HG03469 (cell line): ENCODE measurements at regions not wholly inside any gene's neighbourhood (a gene's known extent, or its start where the extent isn't known, plus 50 kb on each side); places are given as distances from the start of the nearest gene placed in this dataset.

Source experiments
- ATAC-seq: cut with Tn5 transposase; IDR thresholded peaks from one replicate; pipeline ENCODE4 v1.9.1; 2021; ENCODE audit warnings: mild to moderate bottlenecking, moderate library complexity, moderate number of reproducible peaks; ENCODE audit not compliant: unreplicated experiment

DNA sequence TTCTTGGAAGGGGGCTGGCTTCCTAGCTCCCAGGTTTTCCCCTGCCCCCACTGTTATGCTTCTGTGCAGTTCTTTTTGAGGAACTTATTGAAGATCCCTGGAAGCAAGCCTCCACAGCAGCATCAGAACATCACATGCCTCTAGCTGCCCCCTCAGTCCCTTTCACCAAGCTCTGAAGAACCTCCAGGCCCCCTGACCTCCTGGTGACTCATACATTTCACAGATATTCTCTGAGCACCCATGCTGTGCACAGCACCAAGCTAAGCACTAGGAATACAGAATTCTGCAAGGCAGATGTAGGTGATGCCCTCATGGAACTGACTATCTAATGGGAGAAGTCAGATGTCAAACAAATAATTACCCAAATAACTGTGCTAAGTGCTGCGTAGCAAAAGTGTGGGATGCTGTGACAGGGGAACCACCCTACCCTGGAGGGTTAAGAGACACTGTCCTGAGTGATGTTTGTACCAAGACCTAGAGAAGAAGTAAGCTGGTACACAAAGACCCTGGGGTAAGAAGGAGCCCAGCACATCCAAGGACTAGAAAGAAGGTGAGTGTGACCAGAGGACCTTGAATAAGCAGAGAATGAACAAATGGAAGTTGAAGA is 213.7 kb upstream of the NR4A3 start:
- no peak for ATAC-seq

DNA sequence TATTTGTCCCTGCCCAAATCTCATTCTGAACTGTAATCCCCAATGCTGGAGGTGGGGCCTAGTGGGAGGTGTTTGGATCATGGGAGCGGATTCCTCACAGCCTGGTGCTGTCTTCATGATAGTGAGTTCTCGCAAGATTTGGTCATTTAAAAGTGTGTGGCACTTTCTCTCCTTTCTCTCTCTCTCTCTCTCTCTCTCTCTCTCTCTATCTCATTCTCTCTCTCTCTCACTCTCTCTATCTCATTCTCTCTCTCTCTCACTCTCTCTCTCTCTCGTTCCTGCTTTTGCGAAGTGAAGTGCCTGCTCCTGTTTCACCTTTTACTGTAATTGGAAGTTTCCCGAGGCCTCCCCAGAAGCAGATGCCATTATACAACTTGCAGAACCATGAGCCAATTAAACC is 207.3 kb upstream of the NR4A3 start:
- ATAC-seq: no peak

DNA sequence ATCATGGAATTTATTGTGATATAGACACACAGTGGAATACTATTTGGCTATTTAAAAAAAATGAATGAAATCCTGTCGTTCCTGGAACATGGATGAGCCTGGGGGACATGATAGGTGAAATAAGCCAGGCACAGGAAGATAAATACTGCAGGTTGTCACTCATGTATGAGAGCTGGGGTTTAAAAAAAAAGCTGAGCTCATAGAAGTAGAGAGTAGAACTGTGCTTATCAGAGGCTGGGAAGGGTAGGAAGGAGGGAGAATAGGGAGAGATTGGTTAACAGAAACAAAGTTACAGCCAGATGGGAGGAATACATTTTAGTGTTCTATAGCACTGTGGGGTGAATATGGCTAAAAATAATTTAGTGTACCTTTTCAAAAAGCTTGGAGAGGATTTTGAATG is 200.6 kb upstream of the NR4A3 start:
- no peak for ATAC-seq

DNA sequence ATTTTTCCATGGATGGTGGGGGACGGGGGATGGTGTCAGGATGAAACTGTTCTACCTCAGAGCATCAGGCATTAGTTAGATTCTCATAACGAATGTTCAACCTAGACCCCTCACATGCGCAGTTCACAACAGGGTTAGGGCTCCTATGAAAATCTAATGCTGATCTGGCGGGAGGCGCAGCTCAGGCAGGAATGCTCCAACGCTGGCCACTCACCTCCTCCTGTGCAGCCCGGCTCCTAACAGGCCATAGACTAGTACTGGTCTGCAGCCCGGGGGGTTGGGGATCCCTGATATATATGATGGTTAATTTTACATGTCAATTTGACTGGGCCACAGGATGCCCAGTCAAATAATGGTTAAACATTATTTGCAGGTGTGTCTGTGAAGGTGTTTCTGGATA is 199.0 kb upstream of the NR4A3 start:
- no peak for ATAC-seq

DNA sequence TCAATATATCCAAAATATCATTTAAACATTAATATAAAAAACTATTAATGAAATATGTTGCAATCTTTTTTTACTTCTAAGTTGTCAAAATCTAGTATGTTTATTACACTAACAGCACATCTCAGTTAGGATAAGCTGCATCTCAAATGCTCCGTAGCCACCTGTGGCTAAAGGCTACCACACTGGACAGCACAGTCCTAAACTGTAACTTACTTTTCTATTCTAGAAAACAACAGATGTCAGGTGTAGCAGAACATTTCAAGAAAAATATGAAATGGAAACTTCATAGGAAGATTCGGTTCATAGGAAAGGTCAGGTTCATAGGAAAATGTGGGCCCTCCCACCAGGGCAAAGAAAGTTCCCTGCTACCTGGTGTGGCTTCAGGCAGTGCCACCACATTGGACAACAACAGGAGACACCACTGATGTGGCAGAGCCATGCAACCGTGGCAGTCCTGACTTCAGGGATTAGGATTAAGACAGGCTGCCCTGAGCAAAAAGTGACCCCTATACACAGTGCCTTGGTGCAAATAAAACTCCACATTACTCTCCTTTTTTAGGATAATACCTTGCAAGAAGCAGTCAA is 197.8 kb upstream of the NR4A3 start:
- no peak for ATAC-seq

DNA sequence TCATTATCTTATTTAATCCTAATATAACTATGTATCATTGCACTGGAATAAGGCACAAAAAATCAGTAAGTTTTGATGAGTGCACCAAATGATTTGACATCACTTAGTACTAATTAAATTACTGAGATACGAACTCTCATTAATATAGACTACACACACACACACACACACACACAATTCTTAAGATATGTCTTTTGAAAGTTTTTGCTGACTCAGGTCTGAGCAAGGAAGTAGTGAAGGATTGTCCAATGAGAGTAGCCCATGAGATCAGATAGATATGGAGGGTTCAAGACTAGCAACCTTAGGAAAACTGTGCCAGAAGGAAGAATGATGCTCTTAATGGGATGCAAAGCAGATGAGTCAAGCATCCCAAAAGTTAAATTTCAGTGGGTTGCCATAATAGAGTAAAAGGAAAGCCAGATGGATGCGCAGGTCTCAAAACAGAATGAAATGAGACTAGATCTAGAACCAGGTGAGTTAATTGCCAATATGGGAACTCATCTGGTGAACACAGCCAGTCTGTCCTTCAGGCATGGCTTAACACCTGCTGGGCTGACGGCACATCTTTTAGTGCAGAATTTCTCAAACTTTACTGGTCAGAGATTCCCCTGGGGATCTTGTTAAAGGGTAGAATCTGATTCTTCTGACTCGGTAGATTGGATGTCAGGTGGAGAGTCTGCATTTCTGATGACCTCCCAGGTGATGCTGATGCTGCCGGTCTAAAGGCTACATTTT is 197.0 kb upstream of the NR4A3 start:
- ATAC-seq: no peak

DNA sequence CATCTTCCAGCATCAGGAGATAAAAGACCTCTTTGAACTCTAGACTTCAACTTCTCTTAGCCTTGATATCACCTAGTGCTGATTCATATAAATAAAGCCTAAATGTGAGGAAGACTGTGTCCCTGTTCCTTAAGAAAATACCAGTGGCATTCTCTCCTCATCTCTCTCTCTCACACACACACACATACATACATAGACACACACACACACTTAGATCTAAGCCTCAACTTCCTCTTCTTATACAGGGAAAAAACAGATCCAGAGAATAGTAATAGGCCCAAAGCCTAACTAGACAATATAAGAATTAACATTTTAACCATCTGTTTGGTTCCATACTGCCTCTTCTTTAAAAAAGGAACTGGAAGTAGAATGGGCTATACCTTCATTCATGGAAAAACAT is 195.3 kb upstream of the NR4A3 start:
- ATAC-seq: no peak

DNA sequence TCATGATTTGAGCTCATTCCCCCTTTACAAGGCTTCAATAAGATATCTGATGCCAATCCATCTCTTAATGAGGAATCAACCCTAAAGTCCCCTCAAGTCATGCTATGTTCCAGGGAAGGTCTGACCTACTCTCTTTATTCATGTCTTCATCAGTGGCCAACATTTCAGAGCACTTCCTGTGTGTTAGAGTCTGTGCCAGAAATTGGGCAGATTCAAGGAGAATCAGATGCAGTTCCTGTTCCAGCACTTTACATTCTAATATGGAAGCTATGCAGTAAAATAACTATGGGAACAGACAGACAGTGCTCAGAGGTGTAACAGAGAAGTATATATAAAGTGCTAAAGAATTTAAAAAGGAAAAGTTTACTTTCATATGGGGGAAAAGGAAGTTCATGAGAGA is 193.4 kb upstream of the NR4A3 start:
- ATAC-seq: no peak

DNA sequence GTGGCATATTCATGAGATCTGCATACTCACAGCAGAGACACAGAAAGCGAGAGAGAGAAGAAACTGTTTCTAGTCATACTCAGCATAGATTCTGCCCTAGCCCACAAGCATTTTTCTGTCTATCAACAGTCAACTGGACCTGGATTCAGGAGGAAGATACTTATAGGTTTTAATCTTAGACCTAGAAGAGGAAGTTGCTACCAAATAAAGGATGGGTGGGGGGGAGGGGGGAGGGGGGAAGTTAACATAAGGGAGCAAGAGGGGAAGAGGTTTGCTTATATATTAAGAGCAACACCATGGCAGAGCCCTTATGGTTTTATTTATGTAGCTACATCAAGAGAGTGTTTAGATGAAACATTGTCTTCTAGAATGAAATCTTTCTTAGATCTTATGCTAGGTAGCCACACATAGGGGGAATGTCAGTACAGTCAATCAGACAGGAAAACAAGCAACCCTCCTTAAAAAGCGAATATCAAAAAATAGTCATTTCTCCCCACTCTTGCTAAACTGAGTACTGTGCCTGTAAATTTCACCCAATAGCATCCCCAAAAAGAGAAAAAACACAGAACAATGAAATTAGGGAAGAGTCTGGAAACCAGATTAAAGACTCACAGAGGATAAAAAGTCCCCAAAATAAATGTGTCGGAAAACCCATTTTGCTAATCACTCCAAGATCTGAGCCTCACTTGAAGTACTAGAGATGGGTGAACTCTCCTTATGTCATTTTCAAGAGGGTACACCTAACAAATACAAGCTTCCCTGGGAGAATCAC is 192.7 kb upstream of the NR4A3 start:
- no peak for ATAC-seq

DNA sequence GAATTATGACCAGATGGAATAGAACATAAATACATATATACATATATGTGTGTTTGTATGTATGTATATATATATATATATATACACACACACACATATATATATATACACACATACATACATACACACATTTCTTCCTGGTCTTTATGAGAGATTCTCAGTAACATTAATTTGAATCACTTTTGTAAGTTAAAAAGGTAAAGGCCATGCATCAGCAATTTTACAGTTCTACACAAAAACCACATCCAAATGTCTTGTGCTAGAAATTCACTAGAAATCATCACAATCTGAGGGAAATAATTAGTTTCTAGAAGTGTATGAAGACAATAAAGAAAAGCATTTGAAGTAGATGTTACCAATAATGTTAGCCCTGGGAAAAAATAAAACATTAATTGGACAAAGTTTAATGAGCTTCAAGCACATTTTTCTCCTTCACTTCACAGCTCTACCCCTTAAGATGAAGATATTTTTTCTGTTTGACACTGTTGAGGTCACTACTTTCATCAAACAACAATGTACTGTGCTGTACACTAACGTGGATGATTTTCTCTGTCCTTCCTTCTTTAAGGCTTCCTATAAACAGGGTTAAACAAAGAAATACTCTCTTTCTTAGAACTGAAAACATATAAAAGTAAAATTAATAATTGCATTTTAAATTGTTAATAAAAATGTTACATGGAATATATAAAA is 189.2 kb upstream of the NR4A3 start:
- no peak for ATAC-seq

DNA sequence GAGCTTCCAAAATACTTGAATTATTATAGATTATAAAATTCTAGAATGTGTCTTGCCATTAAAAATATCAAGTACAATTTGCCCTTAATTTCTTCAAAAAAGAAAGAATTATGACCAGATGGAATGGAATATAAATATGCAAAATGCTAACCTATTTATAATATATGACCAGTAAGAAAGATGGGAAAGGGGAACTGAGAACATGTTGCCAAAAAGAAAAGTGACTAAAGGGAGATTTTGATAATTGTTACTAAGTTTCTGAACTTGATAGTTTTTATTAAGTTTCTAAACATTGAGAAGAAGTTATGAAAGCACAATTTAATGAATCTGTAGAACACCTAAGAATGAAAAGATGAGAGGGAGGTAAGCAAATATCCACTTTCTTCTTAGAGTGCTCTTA is 188.4 kb upstream of the NR4A3 start:
- no peak for ATAC-seq

DNA sequence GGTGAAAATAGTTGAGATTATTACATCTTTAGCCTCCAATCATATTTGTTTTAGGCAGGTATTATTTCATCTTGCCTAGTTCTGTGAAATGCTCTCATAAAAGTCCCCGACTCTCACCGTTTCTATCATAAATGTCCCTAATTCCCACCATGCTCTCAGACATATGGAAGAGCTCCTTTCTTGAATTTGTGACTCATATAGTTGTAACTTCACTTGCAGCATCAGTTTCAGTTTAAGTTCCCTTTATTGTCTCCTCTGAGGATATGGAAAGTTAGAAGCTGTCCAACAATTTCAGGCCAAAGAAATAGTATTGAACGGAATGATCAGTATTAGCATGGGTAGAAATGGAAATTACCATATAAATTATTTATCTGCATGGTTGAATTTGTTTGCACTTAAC is 187.5 kb upstream of the NR4A3 start:
- no peak for ATAC-seq

DNA sequence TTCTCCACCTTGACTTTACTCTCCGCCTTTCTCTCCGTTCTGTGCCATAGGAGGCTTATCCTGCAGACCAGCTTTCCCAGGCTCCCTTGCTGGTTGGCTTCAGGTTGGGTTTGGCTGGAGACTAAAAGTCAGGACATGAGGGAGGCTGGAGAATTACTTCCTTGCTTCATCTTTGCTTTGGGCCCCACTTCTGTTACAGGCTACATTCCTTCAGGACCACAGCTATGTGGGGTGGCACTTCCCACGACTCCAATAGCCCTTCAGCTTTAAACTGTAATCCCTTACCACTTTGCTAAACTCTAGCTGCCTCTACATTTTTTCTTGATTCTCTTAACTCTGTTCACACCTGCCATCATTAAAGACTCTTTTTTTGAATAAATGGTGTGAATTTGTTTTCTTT is 186.7 kb upstream of the NR4A3 start:
- ATAC-seq: no peak

DNA sequence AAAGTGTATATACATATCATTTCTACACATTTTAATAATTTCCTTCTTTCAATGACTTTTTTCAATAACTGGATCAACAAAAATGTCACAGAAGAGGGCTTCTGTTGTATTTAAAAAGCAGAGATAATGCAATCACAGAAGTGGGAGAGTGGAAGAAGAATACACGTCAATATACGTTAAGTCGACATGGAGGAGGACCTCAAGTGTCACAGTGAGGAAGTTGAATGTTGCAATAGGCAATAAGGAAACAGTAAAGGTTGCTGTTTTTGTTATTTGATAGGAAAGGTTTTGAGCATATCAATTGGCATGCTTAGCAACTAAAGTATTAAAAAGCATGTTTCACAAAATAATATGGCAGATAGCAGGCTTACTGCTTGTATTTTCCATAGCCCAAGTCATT is 184.0 kb upstream of the NR4A3 start:
- no peak for ATAC-seq

DNA sequence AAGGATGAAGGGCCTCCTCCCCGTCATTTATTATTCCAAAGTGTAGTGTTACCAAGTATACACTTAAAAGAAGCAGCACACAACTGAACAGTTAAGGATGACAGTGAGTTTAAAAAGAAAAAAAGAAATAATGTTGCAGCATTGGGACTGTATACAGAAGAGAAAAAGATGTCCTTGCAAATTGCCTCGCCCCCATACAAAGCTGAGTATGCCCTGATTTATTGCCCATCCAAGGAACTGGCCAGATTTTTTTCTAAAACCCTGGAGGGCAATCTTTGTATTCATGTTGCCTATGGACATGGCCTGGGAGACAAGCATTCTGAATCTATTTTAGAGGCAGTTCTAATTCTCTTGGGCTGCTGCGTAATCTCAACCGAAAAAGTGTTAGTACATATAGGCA is 182.7 kb upstream of the NR4A3 start:
- ATAC-seq: no peak

DNA sequence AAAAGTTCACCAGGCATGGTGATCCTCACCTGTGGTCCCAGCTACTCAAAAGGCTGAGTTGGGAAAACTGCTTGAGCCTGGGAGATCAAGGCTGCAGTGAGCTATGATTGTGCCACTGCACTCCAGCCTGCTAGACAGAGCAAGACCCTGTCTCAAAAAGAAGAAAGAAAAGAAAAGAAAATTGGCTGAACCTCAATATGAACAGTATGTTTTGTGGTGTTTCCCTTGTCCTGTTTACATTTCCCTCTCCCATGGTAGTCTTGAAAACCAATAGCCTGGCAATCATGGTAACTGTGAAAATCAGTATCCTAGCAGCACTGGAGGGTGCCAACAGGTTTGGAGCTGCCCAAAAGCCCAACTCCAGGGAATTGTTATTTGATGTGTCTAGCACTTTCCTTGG is 174.1 kb upstream of the NR4A3 start:
- no peak for ATAC-seq

DNA sequence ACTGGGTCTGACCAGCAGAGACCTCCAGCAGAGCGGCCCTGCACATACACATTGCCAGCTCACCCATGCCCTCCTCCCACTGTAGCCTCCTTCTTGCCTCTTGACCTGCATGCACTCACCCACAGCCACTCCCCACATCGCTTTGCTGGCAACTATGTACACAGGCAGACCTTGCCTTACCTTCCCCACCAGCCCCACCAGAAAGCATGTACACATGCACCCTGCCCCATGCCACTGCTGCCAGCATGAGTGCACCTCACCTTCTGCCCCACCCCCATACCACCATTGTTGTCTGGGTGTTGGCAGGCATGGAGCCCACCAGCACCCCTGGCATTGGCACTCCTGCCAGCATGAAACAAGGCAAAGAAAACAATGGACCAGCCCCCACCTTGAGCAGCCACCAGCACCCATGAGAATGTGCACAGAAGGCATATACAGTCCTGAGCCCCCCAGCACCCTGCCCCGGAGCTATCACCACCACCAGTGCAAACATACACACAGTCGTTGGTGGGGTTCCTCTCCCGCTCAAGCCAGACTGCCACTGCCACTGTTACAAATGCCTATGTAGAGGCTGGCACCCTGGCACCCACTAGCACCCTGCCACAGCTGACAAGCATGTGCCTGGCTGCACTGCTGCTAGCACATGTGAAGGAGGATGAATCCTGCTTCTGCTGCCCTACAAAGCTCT is 171.4 kb upstream of the NR4A3 start:
- no peak for ATAC-seq

DNA sequence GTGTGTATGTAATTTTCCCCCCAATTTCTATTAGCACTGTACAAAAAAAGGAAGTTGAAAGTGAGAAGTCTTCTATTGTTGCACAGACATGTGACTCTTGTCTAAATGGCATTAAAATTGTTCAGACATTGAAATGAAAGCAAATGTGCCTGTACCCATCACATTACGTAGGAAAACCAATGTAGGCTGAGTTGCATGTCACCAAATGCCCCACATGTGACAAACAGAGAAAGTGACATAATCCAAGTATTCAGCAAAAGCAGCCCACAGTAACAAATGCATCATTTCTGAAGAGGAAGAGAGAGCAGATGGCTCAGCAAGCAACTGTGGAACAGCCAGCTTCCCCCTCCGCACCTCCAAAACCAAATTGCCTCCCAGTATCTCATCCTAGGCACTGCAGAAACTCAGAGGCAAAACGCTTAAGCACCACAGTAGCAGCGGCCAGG is 161.5 kb upstream of the NR4A3 start:
- ATAC-seq: peak; percentile 81

DNA sequence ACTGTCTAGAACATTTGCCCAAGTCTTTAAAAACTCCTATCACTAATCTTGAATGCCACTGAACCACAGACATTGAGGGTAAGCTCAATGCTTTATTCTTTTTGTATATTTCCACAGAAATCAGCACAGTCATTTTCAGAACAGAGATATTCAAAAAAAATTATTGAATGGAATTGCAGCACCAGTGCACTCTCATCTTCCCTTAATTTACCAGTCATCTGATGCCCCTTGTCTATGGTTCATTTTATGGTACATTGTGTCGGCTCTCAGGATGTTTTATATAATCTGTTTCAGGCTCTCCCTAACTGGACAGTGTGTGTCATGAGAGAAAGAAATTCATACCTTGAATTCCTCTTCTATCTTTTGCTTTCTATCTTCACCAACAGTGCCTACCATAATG is 158.4 kb upstream of the NR4A3 start:
- no peak for ATAC-seq

DNA sequence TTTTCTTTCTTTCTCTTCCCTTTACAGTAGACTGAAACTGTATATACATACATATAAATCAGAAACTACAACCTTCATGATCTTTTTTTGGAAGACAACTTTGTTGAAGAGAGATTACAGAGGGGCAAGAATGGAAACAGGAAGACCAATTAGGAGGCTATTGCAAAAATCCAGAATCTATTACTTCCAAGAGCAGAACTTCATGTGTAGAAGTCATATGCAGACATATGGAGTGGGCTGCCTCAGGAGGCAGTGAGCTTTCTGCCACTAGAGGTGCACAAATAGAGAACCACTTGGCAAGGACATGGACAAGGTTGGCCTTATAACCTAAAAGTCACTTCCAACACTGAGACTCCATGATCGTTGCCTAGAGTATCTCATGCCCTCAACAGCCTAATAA is 157.8 kb upstream of the NR4A3 start:
- ATAC-seq: no peak

DNA sequence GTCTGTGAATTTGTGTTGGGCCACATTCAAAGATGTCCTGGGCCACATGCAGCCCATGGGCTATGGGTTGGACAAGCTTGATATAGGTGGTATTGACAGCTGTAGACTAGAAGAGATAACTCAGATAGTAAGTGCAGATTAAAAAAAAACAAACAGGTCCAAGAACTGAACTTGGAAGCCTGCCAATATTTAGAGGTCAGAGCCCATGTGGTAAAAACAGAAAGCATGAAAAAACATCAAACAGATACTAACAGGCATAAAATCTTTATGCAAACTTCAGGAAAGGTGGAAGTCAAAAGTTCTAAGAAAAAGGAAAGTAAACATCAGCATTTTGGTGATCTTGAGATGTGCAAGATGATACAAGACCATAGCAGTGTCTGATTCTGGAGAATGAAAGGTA is 155.1 kb upstream of the NR4A3 start:
- no peak for ATAC-seq
